Transverse colon (tissue), 3 donors: ENCODE measurements at regions not wholly inside any gene's neighbourhood (a gene's known extent, or its start where the extent isn't known, plus 50 kb on each side); places are given as distances from the start of the nearest gene placed in this dataset.

Source experiments
- CTCF ChIP-seq, 5 experiments: fragments of 200-600 bp in 3 of 5; fragments of 450-650 bp in 2 of 5; sonication (generic) in 3 of 5; IDR thresholded peaks; 1 replicate in 2 of 5; 2 replicates in 3 of 5; pipeline ENCODE4 v1.5.1; 2016 to 2017; ENCODE audit warnings: antibody characterized with exemption in 5 of 5, inconsistent platforms in 3 of 5, mild to moderate bottlenecking in 2 of 5, moderate library complexity in 1 of 5
- EP300 ChIP-seq: sonication (generic); formaldehyde crosslinking; IDR thresholded peaks from one replicate; pipeline ENCODE4 v1.6.1; 2017; ENCODE audit warnings: antibody characterized with exemption, low read depth
- POLR2A ChIP-seq: fragments of 450-650 bp; IDR thresholded peaks from one replicate; pipeline ENCODE4 v1.6.1; 2016; ENCODE audit warnings: antibody characterized with exemption, mild to moderate bottlenecking, moderate library complexity

GRCh38 chr10:111473361-111473760 is 396.5 kb downstream of the ADRA2A start:
- TF ChIP-seq CTCF (IDR thresholded peaks at IDR 0.05) = no peak
- no peak for TF ChIP-seq POLR2A
- TF ChIP-seq EP300 = no peak
